ENCODE measurements at regions not wholly inside any gene's neighbourhood (a gene's known extent, or its start where the extent isn't known, plus 50 kb on each side); places are given as distances from the start of the nearest gene placed in this dataset.
A peak's percentile ranks its signal among the peaks of the same experiment; 100 is the strongest.

DNA sequence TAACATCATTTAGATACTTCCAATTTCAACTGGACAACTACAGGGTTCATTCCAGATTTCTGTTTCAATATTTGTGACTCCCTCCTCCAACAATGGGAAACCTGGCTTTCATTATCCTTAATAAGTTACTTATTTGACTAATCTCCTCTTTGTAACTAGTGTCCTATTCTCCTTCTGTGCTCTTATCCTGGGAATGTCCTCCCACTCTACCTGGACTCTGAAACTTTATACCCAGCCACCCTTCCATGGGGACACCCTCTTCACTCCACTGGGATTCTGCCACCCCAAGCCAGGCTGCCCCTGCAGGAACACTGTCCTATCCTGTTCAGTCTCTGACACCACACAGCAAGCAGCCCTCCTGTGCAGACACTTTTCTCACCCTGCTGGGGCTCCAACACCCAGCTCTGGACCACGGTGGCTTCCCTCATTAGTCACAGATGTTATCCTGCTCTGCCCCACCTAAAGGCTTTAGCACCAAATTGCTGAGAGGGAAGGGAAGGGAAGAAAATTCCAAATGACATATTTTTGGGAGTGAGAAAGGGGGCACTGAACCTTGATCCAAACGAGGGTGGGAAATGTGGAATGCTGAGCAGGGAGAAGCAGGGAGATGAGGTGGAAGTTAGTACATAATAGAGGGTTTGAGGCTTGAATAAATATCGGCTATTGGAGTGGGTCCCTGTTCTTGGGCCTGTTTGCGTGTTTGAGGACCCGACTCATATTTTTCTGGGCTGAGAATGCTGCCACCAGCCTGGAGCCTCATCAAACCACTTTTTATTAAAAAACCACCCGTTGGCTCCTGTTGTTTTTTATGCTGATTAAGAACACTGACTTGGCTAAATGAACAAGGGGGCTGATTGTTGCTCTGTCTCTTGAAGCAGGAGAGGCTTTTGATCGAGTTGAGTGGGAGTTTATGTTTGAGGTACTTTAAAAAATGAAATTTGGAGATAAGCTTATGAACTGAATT, 54.0 kb upstream of the AKIRIN2 start:
- DNase-seq: no peak

DNA sequence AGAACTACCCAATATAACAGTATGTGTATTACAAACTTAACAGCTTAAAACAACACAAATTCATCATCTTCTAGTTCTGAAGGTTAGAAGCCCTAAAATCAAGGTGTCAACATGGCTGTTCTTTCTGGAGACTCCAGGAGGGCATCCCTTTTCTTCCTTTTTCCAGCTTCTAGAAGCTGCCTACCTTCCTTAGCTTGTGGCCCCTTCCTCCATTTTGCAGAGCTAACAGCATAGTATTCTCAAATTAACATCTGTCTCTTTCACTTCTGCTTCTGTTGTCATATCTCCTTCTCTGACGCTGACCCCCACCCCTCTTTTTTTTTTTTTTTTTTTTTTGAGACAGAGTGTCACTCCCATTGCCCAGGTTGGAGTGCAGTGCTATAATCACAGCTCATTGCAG, 52.8 kb upstream of the AKIRIN2 start:
- peak in 1 of 3 donors; percentile 27 for DNase-seq

DNA sequence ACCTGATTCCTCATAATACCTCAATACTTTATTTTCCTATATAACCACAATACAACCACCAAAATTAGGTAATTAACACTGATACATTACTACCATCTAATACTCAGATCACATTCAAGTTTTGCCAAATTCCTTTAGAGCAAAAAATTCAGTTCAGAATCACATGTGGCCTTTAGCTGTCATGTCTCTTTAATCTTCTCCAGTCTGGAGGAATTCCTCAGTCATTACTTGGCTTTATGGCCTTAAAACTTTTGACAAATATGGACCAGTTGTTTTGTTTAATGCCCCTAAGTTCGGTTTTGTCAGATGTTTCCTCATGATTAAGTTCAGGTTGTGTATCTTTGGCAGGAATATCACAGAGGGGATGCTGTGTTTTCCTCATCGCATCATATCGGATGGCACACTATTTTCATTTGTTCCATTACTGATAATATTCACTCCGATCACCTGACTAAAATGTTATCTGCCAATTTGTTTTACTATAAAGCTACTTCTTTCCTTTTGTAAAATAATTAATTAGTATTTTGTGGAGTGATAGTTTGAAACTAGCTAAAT, 51.2 kb upstream of the AKIRIN2 start:
- DNase-seq: no peak

DNA sequence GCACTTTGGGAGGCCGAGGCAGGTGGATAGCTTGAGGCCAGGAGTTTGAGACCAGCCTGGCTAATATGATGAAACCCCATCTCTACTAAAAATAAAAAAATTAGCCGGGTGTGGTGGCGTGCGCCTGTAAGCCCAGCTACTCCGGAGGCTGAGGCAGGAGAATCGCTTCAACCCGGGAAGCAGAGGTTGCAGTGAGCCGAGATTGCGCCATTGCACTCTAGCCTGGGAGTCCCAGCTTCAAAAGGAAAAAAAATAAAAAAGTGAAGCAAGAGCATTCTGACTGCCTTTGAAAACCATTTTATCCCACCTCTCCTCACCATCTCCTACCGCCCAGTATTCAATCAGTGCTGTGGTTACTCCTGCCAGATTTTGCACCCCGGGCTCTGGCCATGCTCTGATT, 50.5 kb upstream of the AKIRIN2 start:
- peak in 1 of 3 donors; percentile 25 for DNase-seq
